ENCODE measurements at regions not wholly inside any gene's neighbourhood (a gene's known extent, or its start where the extent isn't known, plus 50 kb on each side); places are given as distances from the start of the nearest gene placed in this dataset.

GRCh38 chr11:87423161-87423560 lies 385.4 kb downstream of the TMEM135 start:
- Histone ChIP-seq H3K9me3 (no peaks in the 10 kb centered on the region), H3K27ac (no peak overlapping the region), H3K4me1 (peaks cover 0 to 8% (median 1%) of the 10 kb centered on the region in 4 donors), H3K27me3 (no peaks in the 10 kb centered on the region), H3K36me3 (no peaks in the 10 kb centered on the region), H3K4me3 (no peak overlapping the region)
- TF ChIP-seq POLR2A (IDR thresholded peaks at IDR 0.05), result no peak
- no peak for TF ChIP-seq CTCF (IDR thresholded peaks at IDR 0.05)
- no peak for DNase-seq

- no peak for TF ChIP-seq CTCF (IDR thresholded peaks at IDR 0.05)
- TF ChIP-seq POLR2A (IDR thresholded peaks at IDR 0.05), result no peak
- Histone ChIP-seq H3K4me1 (peaks cover 0 to 8% (median 1%) of the 10 kb centered on the region in 4 donors), H3K27me3 (no peaks in the 10 kb centered on the region), H3K36me3 (no peaks in the 10 kb centered on the region), H3K27ac (no peak overlapping the region), H3K4me3 (no peak overlapping the region), H3K9me3 (no peaks in the 10 kb centered on the region)
- DNase-seq, result no peak
These were observed 384.8 kb downstream of the TMEM135 start for GRCh38 chr11:87422566-87422965.

- Histone ChIP-seq H3K4me1 (peaks cover 0 to 8% (median 1%) of the 10 kb centered on the region in 4 donors), H3K27ac (no peak overlapping the region), H3K27me3 (no peaks in the 10 kb centered on the region), H3K9me3 (no peaks in the 10 kb centered on the region), H3K4me3 (no peak overlapping the region), H3K36me3 (no peaks in the 10 kb centered on the region)
- TF ChIP-seq POLR2A (IDR thresholded peaks at IDR 0.05), result no peak
- peak; percentile 52 to 88 (median 82) for TF ChIP-seq CTCF (IDR thresholded peaks at IDR 0.05)
- peak in 1 of 3 donors; percentile 52 for DNase-seq
These were observed 383.7 kb downstream of the TMEM135 start for GRCh38 chr11:87421422-87421821.

- DNase-seq, result no peak
- Histone ChIP-seq H3K4me3 (no peak overlapping the region), H3K4me1 (peaks cover 0 to 8% (median 1%) of the 10 kb centered on the region in 4 donors), H3K36me3 (no peaks in the 10 kb centered on the region), H3K27me3 (no peaks in the 10 kb centered on the region), H3K9me3 (no peaks in the 10 kb centered on the region), H3K27ac (peak overlapping the region in 2 of 4 donors; percentile 52 to 61)
- TF ChIP-seq CTCF (IDR thresholded peaks at IDR 0.05) (no peak), POLR2A (IDR thresholded peaks at IDR 0.05) (no peak)
These were observed 380.2 kb downstream of the TMEM135 start for GRCh38 chr11:87417951-87418350.

GRCh38 chr11:87405843-87406242 lies 368.1 kb downstream of the TMEM135 start:
- H3K4me1 ChIP-seq, result no peaks in the 10 kb centered on the region
- no peak overlapping the region for H3K27ac ChIP-seq
- DNase-seq, result no peak
- H3K9me3 ChIP-seq, result no peaks in the 10 kb centered on the region
- H3K4me3 ChIP-seq, result no peak overlapping the region
- no peaks in the 10 kb centered on the region for H3K36me3 ChIP-seq
- no peaks in the 10 kb centered on the region for H3K27me3 ChIP-seq
- TF ChIP-seq CTCF (IDR thresholded peaks at IDR 0.05), result no peak
- TF ChIP-seq POLR2A (IDR thresholded peaks at IDR 0.05), result no peak

- TF ChIP-seq POLR2A (IDR thresholded peaks at IDR 0.05) (no peak), CTCF (IDR thresholded peaks at IDR 0.05) (no peak)
- H3K4me1 ChIP-seq, result no peaks in the 10 kb centered on the region
- H3K9me3 ChIP-seq, result no peaks in the 10 kb centered on the region
- no peak overlapping the region for H3K27ac ChIP-seq
- no peaks in the 10 kb centered on the region for H3K27me3 ChIP-seq
- DNase-seq, result no peak
- no peak overlapping the region for H3K4me3 ChIP-seq
- H3K36me3 ChIP-seq, result no peaks in the 10 kb centered on the region
These were observed 367.6 kb downstream of the TMEM135 start for GRCh38 chr11:87405356-87405755.

All from Peyer's patch (tissue), 4 donors.